HG03571 (cell line): ENCODE measurements at regions not wholly inside any gene's neighbourhood (a gene's known extent, or its start where the extent isn't known, plus 50 kb on each side); places are given as distances from the start of the nearest gene placed in this dataset.
"Not testable (repeated sequence)": the region's sequence is repeated elsewhere in the genome, so short reads cannot be mapped to it uniquely, and the experiment has no call there.

Source experiments
- ATAC-seq: cut with Tn5 transposase; IDR thresholded peaks from one replicate; pipeline ENCODE4 v1.9.1; 2021; ENCODE audit not compliant: unreplicated experiment

GRCh38 chr20:48011025-48011424 is 225.7 kb upstream of the SULF2 start:
- no peak for ATAC-seq

- no peak for ATAC-seq
Measured at GRCh38 chr20:48010623-48011022, 225.3 kb upstream of the SULF2 start.

- ATAC-seq: no peak
Measured at GRCh38 chr20:48008850-48009515, 223.7 kb upstream of the SULF2 start.

GRCh38 chr20:48007351-48007750 is 222.1 kb upstream of the SULF2 start:
- no peak for ATAC-seq

GRCh38 chr20:48006036-48006833 is 221.0 kb upstream of the SULF2 start:
- no peak for ATAC-seq

- no peak for ATAC-seq
Measured at GRCh38 chr20:48003021-48003420, 217.7 kb upstream of the SULF2 start.

GRCh38 chr20:48002517-48002970 is 217.3 kb upstream of the SULF2 start:
- ATAC-seq: no peak

- no peak for ATAC-seq
Measured at GRCh38 chr20:47999166-47999565, 213.9 kb upstream of the SULF2 start.

- no peak for ATAC-seq
Measured at GRCh38 chr20:47998736-47999135, 213.5 kb upstream of the SULF2 start.

- no peak for ATAC-seq
Measured at GRCh38 chr20:47995661-47996060, 210.4 kb upstream of the SULF2 start.

GRCh38 chr20:47993817-47994216 is 208.5 kb upstream of the SULF2 start:
- ATAC-seq: no peak

GRCh38 chr20:47993035-47993755 is 207.9 kb upstream of the SULF2 start:
- ATAC-seq: no peak

- ATAC-seq: no peak
Measured at GRCh38 chr20:47991875-47992488, 206.7 kb upstream of the SULF2 start.

GRCh38 chr20:47990507-47991150 is 205.3 kb upstream of the SULF2 start:
- ATAC-seq: no peak

GRCh38 chr20:47989957-47990356 is 204.7 kb upstream of the SULF2 start:
- ATAC-seq: no peak

GRCh38 chr20:47988676-47989075 is 203.4 kb upstream of the SULF2 start:
- ATAC-seq: no peak

GRCh38 chr20:47985092-47985850 is 200.0 kb upstream of the SULF2 start:
- ATAC-seq: no peak

GRCh38 chr20:47984437-47984836 is 199.2 kb upstream of the SULF2 start:
- ATAC-seq: no peak

- ATAC-seq: not testable (repeated sequence)
Measured at GRCh38 chr20:47983642-47984041, 198.4 kb upstream of the SULF2 start.
